IPS DF 19.7 (cell line): ENCODE measurements at regions not wholly inside any gene's neighbourhood (a gene's known extent, or its start where the extent isn't known, plus 50 kb on each side); places are given as distances from the start of the nearest gene placed in this dataset.
"Not testable (repeated sequence)": the region's sequence is repeated elsewhere in the genome, so short reads cannot be mapped to it uniquely, and the experiment has no call there.

Experiments
- DNase-seq: peaks from one replicate; pipeline ENCODE4 v3.0.0-alpha.2; 2013; ENCODE audit warnings: low read depth, low spot score

DNA sequence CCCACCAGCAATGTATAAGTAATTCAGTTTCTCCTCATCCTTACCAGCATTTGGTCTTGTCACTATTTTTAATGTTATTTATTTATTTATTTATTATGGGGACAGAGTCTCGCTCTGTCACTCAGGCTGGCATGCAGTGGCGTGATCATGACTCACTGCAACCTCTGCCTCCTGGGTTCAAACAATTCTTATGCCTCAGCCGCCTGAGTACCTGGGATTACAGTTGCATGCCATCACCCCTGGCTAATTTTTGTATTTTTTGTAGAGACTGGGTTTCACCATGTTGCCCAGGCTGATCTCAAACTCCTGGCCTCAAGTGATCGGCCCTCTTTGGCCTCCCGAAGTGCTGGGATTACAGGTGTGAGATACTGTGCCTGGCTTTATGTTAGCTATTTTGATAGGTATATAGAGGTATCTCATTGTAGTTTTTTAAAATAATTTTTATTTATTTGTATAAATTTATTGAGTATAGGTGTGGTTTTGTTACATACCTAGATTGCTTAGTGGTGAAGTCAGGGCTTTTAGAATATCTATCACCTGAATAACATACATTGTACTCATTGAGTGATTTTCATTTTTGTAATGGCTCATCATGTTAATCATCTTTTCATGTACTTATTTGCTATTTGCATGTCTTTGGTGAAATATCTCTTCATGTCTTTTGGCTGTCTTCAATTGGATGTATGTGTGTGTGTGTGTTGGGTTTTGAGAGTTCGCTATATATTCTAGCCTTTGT is 53.3 kb downstream of the TANC2 start:
- DNase-seq = no peak

DNA sequence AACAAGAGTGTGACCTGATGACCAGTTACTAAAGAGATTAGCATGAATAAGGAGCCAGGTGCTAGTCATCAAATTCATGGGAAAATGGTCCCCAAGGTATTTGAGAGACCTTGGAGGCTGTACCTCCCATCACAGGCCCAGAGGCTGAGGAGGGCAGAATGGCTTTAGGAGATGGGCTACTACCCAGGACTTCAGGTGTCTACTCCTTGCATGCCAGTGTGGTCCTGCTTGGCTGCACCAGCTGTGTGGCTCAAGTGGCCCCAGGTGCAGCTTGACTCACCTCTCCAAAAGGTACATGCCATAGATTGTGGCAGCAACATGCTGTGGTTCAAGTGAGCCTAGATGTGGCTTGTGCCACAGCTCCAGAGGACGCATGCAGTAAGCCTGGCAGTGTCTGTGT is 56.5 kb downstream of the TANC2 start:
- no peak for DNase-seq

DNA sequence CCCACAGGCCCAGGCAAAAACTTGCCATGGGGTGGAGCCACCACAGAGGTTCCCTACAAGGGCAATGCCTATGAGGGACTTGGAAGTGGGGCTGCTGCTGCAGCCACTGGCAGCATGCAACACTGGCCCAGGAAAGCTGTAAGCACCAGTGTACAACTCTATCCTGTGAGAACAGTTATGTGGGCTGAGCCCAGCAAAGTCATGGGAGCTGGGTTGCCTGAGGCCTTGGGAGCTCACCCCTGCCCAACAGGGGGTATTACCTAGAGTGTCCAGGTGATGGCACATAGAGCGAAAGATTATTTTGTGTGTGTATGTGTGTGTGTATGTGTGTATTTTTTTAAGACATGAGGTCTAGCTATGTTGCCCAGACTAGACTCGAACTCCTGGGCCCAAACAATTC is 57.0 kb downstream of the TANC2 start:
- DNase-seq = no peak

DNA sequence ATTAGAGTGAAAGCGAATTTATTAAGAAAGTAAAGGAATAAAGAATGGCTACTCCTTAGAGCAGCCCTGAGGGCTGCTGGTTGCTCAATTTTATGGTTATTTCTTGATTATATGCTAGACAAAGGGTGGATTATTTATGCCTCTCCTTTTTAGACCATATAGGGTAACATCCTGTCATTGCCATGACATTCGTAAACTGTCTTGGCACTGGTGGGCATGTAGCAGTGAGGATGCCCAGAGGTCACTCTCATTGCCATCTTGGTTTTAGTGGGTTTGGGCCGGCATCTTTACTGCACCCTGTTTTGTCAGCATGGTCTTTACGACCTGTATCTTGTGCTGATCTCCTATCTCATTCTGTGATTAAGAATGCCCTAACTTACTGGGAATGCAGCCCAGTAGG is 58.2 kb downstream of the TANC2 start:
- no peak for DNase-seq

DNA sequence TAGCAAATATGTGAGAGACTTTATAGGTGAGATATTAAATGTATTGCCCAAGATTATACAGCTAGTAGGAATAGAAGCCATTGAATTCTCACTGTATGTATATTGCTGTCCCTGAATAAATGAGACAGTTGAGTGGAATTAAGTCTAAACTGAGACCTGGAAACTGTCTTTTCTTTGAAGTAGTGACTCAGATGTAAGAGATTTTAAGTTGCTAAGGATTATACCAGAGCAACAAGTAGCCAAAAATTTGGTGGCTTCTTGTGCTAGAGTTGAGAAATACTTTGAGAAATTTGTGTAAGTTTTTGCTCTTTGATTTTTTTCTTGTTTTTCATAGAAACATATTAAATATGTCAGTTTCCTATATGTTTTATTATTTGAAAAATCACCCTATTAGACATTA is 58.7 kb downstream of the TANC2 start:
- no peak for DNase-seq

DNA sequence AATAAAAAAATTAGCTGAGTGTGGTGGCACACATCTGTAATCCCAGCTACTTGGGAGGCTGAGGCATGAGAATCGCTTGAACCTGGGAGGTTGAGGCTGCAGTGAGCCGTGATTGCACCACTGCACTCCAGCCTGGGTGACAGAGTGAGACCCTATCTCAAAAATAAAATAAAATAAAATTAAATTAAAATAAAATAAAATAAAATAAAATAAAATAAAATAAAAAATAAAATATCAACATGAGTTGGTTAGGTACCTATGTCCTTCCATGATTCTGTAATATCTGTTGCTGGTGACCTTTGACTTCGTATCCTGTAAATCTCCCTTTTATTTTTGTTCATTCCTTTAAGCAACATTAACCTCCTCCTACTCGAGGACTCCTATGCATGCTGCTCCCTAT is 59.6 kb downstream of the TANC2 start:
- DNase-seq = not testable (repeated sequence)

DNA sequence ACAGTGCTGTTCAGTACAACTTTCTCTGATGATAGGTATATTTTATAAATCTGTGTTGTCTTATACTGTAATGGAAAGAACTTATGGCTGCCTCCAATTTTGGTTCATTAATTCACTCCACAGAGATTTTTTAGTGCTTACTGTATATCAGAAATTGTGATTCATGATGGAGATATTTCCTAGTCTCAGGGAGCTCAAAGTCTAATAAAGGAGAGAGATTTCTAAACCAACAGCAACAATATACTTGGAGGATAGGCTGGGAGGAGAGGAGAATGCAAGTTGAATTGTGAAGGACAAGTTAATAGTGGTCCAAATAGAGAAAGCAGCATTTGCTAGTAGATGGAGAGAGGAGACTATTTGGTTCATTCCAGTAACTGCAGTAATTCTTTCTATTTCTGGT is 63.5 kb downstream of the TANC2 start:
- no peak for DNase-seq

DNA sequence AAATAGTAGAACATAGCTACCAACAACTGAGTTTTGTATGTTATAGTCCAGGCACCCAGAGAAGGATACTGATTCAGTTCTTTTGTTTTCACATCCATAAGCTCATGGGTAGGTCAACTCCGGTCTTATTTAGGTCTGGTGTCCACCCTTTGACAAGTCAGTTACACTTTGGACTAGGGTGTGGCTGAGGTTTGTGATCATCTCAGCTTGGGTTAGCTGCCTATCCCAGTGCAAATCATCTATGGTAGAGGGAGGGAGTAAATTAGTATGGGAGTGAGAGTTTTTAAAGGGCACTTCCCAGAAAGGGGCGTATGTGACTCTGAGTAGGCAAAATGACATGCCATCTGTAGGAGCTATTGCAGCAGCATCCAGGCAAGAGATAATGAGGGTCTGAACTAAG is 66.1 kb downstream of the TANC2 start:
- no peak for DNase-seq

DNA sequence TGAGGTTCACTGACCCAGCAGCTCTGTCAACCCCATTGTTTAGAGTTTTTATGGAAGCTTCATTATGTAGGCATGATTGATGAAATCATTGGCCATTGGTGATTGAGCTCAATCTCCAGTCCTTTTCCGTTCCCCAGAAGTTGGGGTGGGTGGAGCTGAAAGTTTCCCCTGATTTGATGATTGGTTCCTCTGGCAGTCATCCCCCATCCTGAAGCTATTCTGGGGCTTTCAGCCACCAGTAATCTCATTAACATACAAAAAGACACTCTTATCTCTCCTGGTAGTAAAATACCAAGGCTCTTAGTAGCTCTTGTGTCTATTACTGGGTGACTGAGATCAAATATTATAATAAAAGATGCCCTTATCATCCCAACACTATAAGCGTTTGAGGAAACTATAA is 67.1 kb downstream of the TANC2 start:
- peak; percentile 12 for DNase-seq

DNA sequence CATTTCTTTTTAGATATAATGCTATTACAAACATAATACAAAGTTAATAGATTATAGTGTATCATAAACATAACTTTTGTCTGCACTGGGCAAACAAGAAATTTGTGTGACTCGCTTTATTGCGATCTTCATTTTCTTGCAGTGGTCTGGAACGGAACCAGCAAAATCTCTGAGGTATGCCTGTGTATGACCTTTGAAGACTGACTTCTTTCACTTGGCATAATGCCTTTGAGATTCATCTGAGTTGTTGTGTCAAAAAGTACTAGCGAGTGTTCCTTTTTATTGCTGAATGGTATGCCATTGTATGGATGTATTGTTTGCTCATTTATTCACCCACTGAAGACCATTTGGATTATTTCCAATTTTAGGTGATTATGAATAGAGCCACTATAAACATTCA is 69.2 kb downstream of the TANC2 start:
- no peak for DNase-seq

DNA sequence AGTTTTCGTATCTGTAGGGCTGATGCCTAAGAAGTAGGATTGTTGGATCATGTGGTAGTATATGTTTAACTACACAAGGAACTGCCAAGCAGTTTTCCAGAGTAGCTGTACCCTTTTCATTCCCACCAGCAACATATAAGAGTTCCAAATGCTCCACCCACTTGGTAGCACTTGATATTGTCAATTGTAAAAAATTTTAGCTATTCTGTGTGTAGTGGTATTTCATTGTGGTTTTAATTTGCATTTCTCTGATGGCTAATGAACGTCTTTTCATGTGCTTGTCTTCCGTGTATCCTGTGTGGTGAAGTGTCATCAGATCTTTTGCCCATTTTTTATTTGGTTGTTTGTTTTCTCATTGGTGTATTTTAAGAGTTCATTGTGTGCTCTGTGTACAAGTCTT is 69.7 kb downstream of the TANC2 start:
- DNase-seq = no peak

DNA sequence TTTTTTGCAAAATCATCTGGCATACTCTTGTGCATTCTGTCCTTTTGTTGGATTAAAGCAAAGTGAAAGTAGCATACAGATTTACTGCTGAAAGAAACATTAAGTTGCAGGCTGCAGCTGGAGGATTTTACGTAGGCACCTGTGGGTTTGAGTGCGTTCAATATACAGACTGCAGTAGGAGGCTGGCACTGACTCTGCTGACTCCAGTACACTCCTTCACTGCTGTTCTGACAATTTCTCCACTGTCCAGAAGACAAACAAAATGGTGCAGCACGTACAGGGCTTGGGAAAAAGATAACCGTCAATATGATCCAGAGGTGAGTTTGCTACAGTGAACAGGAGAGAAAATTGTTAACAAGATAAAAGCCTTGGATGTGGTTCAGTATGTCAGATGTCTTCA is 73.3 kb downstream of the TANC2 start:
- no peak for DNase-seq

DNA sequence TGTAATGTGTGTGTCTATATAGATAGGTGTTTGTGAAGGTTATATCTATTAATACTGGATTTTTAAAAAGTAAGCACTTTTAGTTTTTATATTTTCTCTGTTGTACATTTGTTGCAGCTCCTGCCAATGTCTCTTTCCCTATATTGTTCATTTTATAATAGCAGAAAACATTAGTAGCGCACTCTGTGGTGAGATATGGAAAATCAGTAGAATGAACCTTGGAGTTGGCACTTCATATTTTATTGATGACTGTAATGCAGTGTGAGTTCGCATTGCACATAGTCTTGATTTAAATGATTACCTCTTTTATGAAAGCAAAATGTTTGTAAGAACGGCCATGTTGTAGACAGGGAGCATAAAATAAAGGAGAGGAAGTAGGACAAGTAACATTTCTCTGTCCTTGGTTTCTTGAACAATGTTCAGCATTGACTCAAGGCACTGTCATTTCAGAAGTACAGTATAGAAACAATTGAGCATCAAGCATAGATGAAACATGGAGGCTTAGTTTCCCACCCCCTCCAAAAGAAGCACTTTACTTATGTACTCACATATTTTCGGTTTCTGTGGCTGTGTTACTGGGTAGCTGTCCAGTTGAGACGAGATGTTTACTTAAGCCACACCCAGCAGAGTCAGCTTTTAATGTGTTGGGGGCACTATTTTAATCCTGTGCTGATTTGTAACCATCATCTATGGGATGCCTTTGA is 74.0 kb downstream of the TANC2 start:
- DNase-seq = no peak

DNA sequence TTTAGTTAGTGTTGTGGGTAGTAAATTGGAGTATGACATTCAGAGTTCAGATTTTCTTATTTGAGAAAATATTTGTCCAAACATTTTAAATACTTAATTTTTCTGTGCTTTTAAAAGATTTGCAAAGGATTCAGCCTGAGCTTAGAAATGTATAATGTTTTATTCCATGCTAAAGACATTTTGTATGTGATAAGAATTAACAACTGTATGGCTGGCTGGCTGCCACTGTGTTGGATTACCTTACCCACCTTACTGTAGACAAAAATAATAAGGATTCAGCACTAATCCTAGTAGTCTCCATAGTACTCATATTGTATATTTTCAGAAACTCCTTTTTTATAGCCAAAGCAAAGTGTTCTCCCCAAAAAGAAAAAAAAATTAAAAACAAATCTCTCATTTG is 74.8 kb downstream of the TANC2 start:
- no peak for DNase-seq

DNA sequence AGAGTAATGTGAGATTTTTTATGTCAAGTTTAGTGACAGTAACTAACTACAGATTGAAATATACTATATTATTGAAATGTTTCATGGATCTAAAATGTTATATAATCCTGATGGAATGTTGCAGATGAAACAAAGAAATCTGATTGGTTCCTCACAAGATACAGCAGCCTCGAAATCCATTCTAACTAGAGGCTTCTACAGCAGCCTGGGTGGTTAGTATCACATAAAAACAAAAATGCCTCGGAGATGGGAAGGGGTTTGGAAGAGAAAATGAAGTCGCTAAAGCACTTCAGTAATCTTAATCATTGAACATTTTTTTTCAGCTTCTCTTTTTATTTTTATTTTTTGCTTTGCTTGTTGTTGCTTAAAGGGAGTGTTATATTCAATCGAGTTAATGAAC is 75.2 kb downstream of the TANC2 start:
- no peak for DNase-seq

DNA sequence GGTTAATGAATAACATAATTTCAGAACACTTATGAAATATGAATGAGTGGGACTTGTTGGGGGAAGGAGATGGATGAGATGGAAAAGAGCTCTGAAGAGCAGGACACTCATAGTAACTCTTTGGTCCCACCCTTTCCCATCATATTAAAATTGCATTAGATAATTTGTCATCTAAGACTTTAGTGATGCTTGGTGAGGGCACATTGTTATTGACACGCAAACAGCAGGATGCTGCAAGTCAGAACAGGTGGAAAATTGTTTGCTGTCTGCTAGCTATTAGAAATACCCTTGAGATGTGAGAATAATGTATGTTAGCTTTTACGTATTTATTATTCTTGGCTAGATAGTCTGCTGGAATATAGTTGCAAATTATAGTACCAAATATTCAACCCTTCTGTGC is 75.7 kb downstream of the TANC2 start:
- no peak for DNase-seq

DNA sequence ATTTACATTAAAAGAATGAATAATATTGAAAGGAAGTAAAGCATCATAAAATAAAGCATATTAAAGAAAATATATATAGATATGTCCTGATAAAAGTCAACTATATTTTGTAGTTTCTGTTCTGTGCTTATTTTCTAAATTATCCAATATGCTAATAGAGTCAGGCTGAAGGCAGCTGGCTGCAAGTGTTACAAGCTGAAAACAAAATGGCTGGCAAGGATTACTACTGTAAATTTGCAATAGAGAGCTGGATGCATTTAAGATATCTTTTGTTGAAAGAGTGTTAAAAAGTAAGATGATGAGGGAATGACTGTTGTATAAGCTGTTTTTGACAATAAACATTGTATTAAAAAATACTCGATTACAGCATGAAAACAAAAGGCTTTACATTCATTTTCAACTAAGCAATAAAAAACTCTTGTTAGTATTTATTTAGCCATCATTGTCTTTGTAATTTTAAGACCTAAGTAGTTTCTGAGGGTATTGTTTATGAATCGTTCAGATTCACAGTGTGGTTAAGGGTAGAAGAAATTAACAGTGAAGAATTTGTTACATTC is 76.3 kb downstream of the TANC2 start:
- no peak for DNase-seq

DNA sequence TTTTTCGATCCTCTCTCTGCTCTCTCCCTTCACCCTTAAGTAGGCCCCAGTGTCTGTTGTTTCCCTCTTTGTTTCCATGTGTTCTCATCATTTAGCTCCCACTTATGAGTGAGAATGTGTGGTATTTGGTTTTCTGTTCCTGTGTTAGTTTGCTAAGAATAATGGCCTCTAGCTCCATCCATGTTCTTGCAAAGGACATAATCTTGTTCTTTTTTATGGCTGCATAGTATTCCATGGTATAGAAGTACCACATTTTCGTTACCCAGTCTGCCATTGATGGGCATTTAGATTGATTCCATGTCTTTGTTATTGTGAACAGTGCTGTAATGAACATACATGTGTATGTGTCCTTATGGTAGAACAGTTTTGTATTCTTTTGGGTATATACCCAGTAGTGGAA is 91.5 kb downstream of the TANC2 start:
- DNase-seq = not testable (repeated sequence)

DNA sequence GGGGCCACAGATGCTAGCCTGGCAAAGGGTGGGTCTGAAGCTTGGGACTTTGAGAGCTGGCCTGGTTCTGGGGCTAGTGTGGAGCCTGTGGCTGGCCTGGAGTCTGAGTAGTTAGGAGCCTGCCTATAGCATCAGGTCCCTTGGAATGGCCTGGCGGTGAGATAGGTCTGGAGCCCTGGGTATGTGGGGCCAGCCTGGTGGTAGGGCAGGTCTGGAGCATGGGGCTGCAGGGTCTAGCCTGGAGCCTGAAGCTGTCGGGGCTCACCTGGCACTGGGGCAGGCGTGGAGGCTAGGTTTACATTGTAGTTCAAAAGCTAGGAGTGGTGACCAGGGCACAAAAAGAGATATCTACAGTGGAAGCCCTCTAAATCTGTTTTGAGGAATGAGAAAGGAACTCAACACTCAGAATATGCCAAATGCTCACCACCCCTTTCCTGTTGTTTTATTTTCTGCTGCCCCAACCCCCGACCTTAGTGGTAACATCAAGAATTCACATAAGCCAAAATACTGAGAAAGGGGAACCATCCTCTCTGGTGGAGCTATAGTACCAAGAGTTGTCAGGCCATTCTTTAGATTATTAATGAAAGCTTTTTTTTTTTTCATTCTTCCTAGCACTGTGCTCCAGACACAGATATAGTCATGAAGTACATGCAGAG is 100.3 kb downstream of the TANC2 start:
- DNase-seq = no peak

DNA sequence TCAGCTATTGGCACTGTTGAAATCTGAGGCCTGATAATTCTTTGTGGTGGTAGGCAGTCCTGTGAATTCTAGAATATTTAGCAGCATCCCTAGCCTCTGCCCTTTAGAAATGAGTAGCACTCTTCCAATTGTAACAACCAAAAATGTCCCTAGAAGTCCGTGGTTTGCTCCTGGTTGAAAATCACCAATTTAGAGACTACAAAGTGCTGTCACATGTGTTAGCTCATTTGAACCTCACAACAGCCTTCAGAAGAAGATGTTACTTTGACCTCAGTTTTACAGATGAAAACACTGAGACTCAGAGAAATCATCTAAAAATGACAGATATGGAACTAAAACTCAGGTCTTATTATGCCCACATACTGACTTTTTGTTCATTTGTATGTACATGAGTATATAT is 103.2 kb downstream of the TANC2 start:
- DNase-seq = no peak

DNA sequence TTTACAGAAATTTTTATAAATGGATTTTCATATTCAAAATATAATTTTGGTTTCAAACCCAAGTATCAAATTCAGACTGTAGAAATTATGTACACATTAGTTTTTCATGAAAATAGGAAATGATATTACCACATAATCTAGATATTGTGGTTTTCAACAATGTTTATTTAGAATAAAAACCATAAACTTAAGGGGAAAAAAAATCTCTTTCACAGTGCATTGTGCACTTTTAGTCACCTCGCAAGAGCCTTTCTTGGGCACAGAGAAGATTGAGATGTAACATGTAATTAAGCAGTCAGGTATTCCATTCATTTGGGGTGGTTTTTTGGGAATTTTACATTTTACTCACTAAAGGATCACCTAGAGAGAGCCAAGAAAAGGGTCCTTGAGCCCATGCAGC is 104.0 kb downstream of the TANC2 start:
- DNase-seq = no peak

DNA sequence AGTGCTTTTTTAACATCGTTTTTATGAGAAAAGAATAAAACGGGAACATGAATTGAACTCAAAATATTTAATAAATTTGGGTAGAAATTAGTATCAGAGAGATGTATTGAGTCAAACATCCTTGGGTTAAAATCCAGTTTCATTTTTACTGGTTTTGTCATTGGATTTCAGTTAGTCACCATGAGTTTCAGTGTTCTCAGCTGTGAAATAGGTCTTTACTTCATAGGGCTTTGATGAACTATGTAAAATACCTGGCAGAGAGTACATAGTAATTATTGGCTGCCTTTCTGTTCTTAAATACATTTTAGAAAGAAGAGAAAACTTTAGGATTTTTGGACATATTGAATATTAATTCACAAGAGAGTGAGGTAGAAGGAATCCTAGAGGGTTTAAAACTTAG is 105.8 kb downstream of the TANC2 start:
- no peak for DNase-seq

DNA sequence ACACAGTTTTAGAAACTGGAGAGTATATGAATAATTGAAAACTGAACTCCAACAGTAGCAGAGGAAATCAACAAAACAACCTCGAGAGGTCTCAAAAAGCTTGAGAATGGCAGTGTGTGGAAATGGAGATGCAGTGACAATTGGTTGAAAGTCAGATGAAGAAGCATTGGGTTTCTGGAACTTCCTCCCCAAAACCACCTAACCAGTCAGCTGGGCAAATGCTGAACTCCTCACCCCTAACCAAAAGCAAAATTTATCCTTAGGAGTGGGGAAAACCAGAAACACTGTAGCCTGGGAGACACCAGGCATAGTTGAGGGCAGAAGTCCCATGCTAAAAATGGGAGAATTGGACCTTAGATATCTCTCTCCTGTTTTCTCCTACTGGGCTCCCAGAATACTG is 109.9 kb downstream of the TANC2 start:
- DNase-seq = no peak
